HG03575 (cell line): ENCODE measurements at regions not wholly inside any gene's neighbourhood (a gene's known extent, or its start where the extent isn't known, plus 50 kb on each side); places are given as distances from the start of the nearest gene placed in this dataset.
"Not testable (repeated sequence)": the region's sequence is repeated elsewhere in the genome, so short reads cannot be mapped to it uniquely, and the experiment has no call there.

Experiments
- ATAC-seq: cut with Tn5 transposase; IDR thresholded peaks from one replicate; pipeline ENCODE4 v1.9.1; 2021; ENCODE audit not compliant: unreplicated experiment, insufficient number of reproducible peaks, low FRiP score; ENCODE audit errors: extremely low read depth

- ATAC-seq = no peak
Measured at GRCh38 chr2:3117650-3118216, 259.9 kb downstream of the EIPR1 start.

GRCh38 chr2:3116371-3116770 lies 261.2 kb downstream of the EIPR1 start:
- ATAC-seq = no peak

GRCh38 chr2:3115301-3116042 lies 262.1 kb downstream of the EIPR1 start:
- ATAC-seq = no peak

- ATAC-seq = no peak
Measured at GRCh38 chr2:3114406-3115185, 263.0 kb downstream of the EIPR1 start.

GRCh38 chr2:3113769-3114168 lies 263.8 kb downstream of the EIPR1 start:
- no peak for ATAC-seq

GRCh38 chr2:3113122-3113521 lies 264.5 kb downstream of the EIPR1 start:
- no peak for ATAC-seq

GRCh38 chr2:3112553-3112952 lies 265.1 kb downstream of the EIPR1 start:
- ATAC-seq = no peak

- ATAC-seq = no peak
Measured at GRCh38 chr2:3112131-3112530, 265.5 kb downstream of the EIPR1 start.

GRCh38 chr2:3110994-3111666 lies 266.5 kb downstream of the EIPR1 start:
- no peak for ATAC-seq

GRCh38 chr2:3110555-3110954 lies 267.1 kb downstream of the EIPR1 start:
- no peak for ATAC-seq

- ATAC-seq = no peak
Measured at GRCh38 chr2:3108710-3109702, 268.6 kb downstream of the EIPR1 start.

GRCh38 chr2:3108105-3108504 lies 269.5 kb downstream of the EIPR1 start:
- ATAC-seq = no peak

GRCh38 chr2:3107567-3107966 lies 270.1 kb downstream of the EIPR1 start:
- ATAC-seq = no peak

GRCh38 chr2:3105814-3106569 lies 271.6 kb downstream of the EIPR1 start:
- ATAC-seq = no peak

GRCh38 chr2:3104958-3105813 lies 272.4 kb downstream of the EIPR1 start:
- not testable (repeated sequence) for ATAC-seq

GRCh38 chr2:3104261-3104660 lies 273.4 kb downstream of the EIPR1 start:
- no peak for ATAC-seq
